AG10803 (cell line): ENCODE measurements at regions not wholly inside any gene's neighbourhood (a gene's known extent, or its start where the extent isn't known, plus 50 kb on each side); places are given as distances from the start of the nearest gene placed in this dataset.

Source experiments
- DNase-seq: peaks from one replicate; pipeline ENCODE4 v3.0.0; 2010; ENCODE audit warnings: low read depth
- H3K4me3 ChIP-seq: 2 replicates; pipeline ENCODE4 v1.5.1; 2011; ENCODE audit warnings: mild to moderate bottlenecking, low read length, control low read depth
- CTCF ChIP-seq: conservative IDR thresholded peaks from 2 replicates; pipeline ENCODE4 v1.5.1; 2011; ENCODE audit warnings: mild to moderate bottlenecking, low read length, control low read depth, inconsistent platforms

GRCh38 chr12:5248230-5248629, 183.7 kb upstream of the NTF3 start:
- peak; percentile 68 for DNase-seq
- TF ChIP-seq CTCF: no peak
- H3K4me3 ChIP-seq: no peak overlapping the region

GRCh38 chr12:5248999-5249526, 182.8 kb upstream of the NTF3 start:
- TF ChIP-seq CTCF: no peak
- no peak overlapping the region for H3K4me3 ChIP-seq
- DNase-seq: no peak

- no peak for DNase-seq
- H3K4me3 ChIP-seq: no peak overlapping the region
- TF ChIP-seq CTCF: no peak
Measured at GRCh38 chr12:5251092-5251491, 180.8 kb upstream of the NTF3 start.

GRCh38 chr12:5251786-5252185, 180.1 kb upstream of the NTF3 start:
- TF ChIP-seq CTCF: no peak
- no peak for DNase-seq
- no peak overlapping the region for H3K4me3 ChIP-seq

- H3K4me3 ChIP-seq: no peak overlapping the region
- no peak for TF ChIP-seq CTCF
- DNase-seq: peak; percentile 63
Measured at GRCh38 chr12:5254703-5255102, 177.2 kb upstream of the NTF3 start.

GRCh38 chr12:5257763-5258495, 174.0 kb upstream of the NTF3 start:
- DNase-seq: peak; percentile 45
- no peak for TF ChIP-seq CTCF
- H3K4me3 ChIP-seq: no peak overlapping the region

- no peak for TF ChIP-seq CTCF
- DNase-seq: peak; percentile 99
- H3K4me3 ChIP-seq: no peak overlapping the region
Measured at GRCh38 chr12:5258498-5258897, 173.4 kb upstream of the NTF3 start.
